Mesodermal cell (in vitro differentiated cells): ENCODE measurements at regions not wholly inside any gene's neighbourhood (a gene's known extent, or its start where the extent isn't known, plus 50 kb on each side); places are given as distances from the start of the nearest gene placed in this dataset.
"Not testable (repeated sequence)": the region's sequence is repeated elsewhere in the genome, so short reads cannot be mapped to it uniquely, and the experiment has no call there.

Experiments used
- H3K27ac ChIP-seq: 2 replicates; pipeline ENCODE4 v1.7.0; 2013; ENCODE audit warnings: mild to moderate bottlenecking, low read depth, low read length, moderate library complexity; ENCODE audit not compliant: severe bottlenecking
- H3K36me3 ChIP-seq: 2 replicates; pipeline ENCODE4 v1.7.1; 2013; ENCODE audit warnings: mild to moderate bottlenecking, low read length, moderate library complexity; ENCODE audit not compliant: control insufficient read depth, insufficient read depth
- H3K4me1 ChIP-seq: one replicate; pipeline ENCODE4 v1.7.1; 2013; ENCODE audit warnings: mild to moderate bottlenecking, low read length; ENCODE audit not compliant: insufficient read depth, control insufficient read depth, poor library complexity, severe bottlenecking
- H3K4me3 ChIP-seq: 2 replicates; pipeline ENCODE4 v1.7.0; 2013; ENCODE audit warnings: low read length, control low read depth, mild to moderate bottlenecking; ENCODE audit not compliant: insufficient read depth, poor library complexity, severe bottlenecking; ENCODE audit errors: extremely low read depth
- H3K9me3 ChIP-seq: 2 replicates; pipeline ENCODE4 v1.7.1; 2013; ENCODE audit warnings: mild to moderate bottlenecking, low read length, moderate library complexity; ENCODE audit not compliant: control insufficient read depth
- WGBS, 2 experiments: methylation state at CpG; one replicate each; pipeline ENCODE4 v1.1.5; 2013; ENCODE audit warnings: missing lambda C conversion rate in 2 of 2; ENCODE audit not compliant: insufficient coverage in 2 of 2; 5-methylcytosine and 5-hydroxymethylcytosine counted together

GRCh38 chr2:111549174-111549573, 334.8 kb downstream of the ANAPC1 start:
- not testable (repeated sequence) for H3K4me3 ChIP-seq, H3K4me1 ChIP-seq, H3K27ac ChIP-seq, H3K9me3 ChIP-seq, H3K36me3 ChIP-seq
- WGBS, 2 experiments, result no CpG with 5 or more reads among the region's 2 CpGs

GRCh38 chr2:111551428-111551827, 332.6 kb downstream of the ANAPC1 start:
- not testable (repeated sequence) for H3K27ac ChIP-seq, H3K36me3 ChIP-seq, H3K4me1 ChIP-seq, H3K9me3 ChIP-seq, H3K4me3 ChIP-seq
- WGBS, 2 experiments, result no CpG with 5 or more reads among the region's 2 CpGs

GRCh38 chr2:111552625-111553024, 331.4 kb downstream of the ANAPC1 start:
- not testable (repeated sequence) for H3K9me3 ChIP-seq, H3K4me1 ChIP-seq, H3K27ac ChIP-seq, H3K36me3 ChIP-seq, H3K4me3 ChIP-seq
- no CpG with 5 or more reads among the region's 9 CpGs for WGBS, 2 experiments

GRCh38 chr2:111559301-111559700, 324.7 kb downstream of the ANAPC1 start:
- not testable (repeated sequence) for H3K4me3 ChIP-seq, H3K4me1 ChIP-seq, H3K27ac ChIP-seq, H3K9me3 ChIP-seq, H3K36me3 ChIP-seq
- WGBS, 2 experiments, result no CpG with 5 or more reads among the region's 2 CpGs

- H3K4me1 ChIP-seq, H3K36me3 ChIP-seq, H3K4me3 ChIP-seq, H3K27ac ChIP-seq, H3K9me3 ChIP-seq: not testable (repeated sequence)
- WGBS, 2 experiments, result no CpG with 5 or more reads among the region's 3 CpGs
Observed at GRCh38 chr2:111559814-111560213, 324.2 kb downstream of the ANAPC1 start.

GRCh38 chr2:111566068-111566467, 317.9 kb downstream of the ANAPC1 start:
- not testable (repeated sequence) for H3K4me3 ChIP-seq, H3K36me3 ChIP-seq, H3K9me3 ChIP-seq, H3K27ac ChIP-seq, H3K4me1 ChIP-seq
- WGBS, 2 experiments, result 88 to 100% methylated on average over 2 to 5 of the region's 8 CpGs

- no CpG with 5 or more reads among the region's 5 CpGs for WGBS, 2 experiments
- not testable (repeated sequence) for H3K27ac ChIP-seq, H3K4me1 ChIP-seq, H3K36me3 ChIP-seq, H3K4me3 ChIP-seq, H3K9me3 ChIP-seq
Observed at GRCh38 chr2:111567233-111567632, 316.8 kb downstream of the ANAPC1 start.

GRCh38 chr2:111569356-111570199, 314.4 kb downstream of the ANAPC1 start:
- not testable (repeated sequence) for H3K27ac ChIP-seq, H3K9me3 ChIP-seq, H3K4me1 ChIP-seq, H3K4me3 ChIP-seq, H3K36me3 ChIP-seq
- WGBS, 2 experiments, result no CpG with 5 or more reads among the region's 5 CpGs

GRCh38 chr2:111570300-111571114, 313.5 kb downstream of the ANAPC1 start:
- not testable (repeated sequence) for H3K4me1 ChIP-seq, H3K27ac ChIP-seq, H3K36me3 ChIP-seq, H3K4me3 ChIP-seq, H3K9me3 ChIP-seq
- WGBS, 2 experiments, result 83% methylated on average over 1 of the region's 9 CpGs; no CpG with 5 or more reads in 1 of the 2 experiments

- 78 to 93% methylated on average over 2 to 3 of the region's 4 CpGs for WGBS, 2 experiments
- not testable (repeated sequence) for H3K36me3 ChIP-seq, H3K9me3 ChIP-seq, H3K4me3 ChIP-seq, H3K4me1 ChIP-seq, H3K27ac ChIP-seq
Observed at GRCh38 chr2:111574803-111575202, 309.2 kb downstream of the ANAPC1 start.
